Lower leg skin (tissue), 4 donors: ENCODE measurements at regions not wholly inside any gene's neighbourhood (a gene's known extent, or its start where the extent isn't known, plus 50 kb on each side); places are given as distances from the start of the nearest gene placed in this dataset.

Experiments used
- DNase-seq, 2 donors: peaks; one replicate each; pipeline ENCODE4 v3.0.0-alpha.2; 2019; ENCODE audit warnings: low spot score in 2 of 2
- H3K4me3 ChIP-seq: fragments of 200-600 bp; sonication (generic); 2 replicates; pipeline ENCODE4 v1.5.1; 2017; ENCODE audit warnings: mild to moderate bottlenecking, low read depth; ENCODE audit not compliant: poor library complexity, severe bottlenecking
- POLR2A ChIP-seq, 2 donors: fragments of 450-650 bp; IDR thresholded peaks; one replicate each; pipeline ENCODE4 v1.6.1; 2016 to 2017; ENCODE audit warnings: antibody characterized with exemption in 2 of 2, mild to moderate bottlenecking in 1 of 2, moderate library complexity in 1 of 2
- WGBS, 2 donors: methylation state at CpG; one replicate each; pipeline ENCODE4 v1.1.5; 2018; 5-methylcytosine and 5-hydroxymethylcytosine counted together
- intact Hi-C: fragments of 100-400 bp; cut with DNase I; formaldehyde crosslinking; loops from one replicate; pipeline ENCODE4 v1.15.0; 2023; ENCODE audit warnings: low total_unique reads
- TF ChIP-seq, protein P1 (sequence below), 3 donors: fragments of 450-650 bp; IDR thresholded peaks; one replicate each; pipeline ENCODE4 v1.5.1; 2016; ENCODE audit warnings: antibody characterized with exemption in 3 of 3, mild to moderate bottlenecking in 3 of 3, moderate library complexity in 2 of 3

DNA sequence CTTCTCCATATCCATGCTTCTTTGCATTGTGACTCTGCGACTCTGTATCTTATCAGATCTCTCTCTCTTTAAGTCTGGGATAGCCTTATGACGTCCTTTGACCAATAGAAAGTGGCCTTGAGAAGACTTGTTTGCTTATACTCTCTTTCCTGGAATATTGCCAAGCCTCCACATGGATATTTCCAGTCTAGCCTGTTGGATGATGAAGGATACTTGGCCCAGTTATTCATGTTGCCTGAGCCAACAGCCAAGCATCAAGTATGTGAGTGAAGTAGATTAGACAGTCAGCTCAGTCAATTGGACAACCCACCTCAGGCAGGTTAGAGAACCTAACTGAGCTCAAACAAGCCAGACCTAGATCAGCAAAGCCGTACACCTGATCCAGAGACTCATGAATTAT is 864.2 kb upstream of the MGAT4C start:
- no peak for DNase-seq
- TF ChIP-seq, protein P1, sequence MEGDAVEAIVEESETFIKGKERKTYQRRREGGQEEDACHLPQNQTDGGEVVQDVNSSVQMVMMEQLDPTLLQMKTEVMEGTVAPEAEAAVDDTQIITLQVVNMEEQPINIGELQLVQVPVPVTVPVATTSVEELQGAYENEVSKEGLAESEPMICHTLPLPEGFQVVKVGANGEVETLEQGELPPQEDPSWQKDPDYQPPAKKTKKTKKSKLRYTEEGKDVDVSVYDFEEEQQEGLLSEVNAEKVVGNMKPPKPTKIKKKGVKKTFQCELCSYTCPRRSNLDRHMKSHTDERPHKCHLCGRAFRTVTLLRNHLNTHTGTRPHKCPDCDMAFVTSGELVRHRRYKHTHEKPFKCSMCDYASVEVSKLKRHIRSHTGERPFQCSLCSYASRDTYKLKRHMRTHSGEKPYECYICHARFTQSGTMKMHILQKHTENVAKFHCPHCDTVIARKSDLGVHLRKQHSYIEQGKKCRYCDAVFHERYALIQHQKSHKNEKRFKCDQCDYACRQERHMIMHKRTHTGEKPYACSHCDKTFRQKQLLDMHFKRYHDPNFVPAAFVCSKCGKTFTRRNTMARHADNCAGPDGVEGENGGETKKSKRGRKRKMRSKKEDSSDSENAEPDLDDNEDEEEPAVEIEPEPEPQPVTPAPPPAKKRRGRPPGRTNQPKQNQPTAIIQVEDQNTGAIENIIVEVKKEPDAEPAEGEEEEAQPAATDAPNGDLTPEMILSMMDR (IDR thresholded peaks at IDR 0.05), result no peak
- TF ChIP-seq POLR2A (IDR thresholded peaks at IDR 0.05), result no peak
- WGBS, 2 donors, result 65 to 66% methylated on average over 3 of the region's 3 CpGs
- H3K4me3 ChIP-seq, result no peak overlapping the region
- intact Hi-C loops, result no loop called here

DNA sequence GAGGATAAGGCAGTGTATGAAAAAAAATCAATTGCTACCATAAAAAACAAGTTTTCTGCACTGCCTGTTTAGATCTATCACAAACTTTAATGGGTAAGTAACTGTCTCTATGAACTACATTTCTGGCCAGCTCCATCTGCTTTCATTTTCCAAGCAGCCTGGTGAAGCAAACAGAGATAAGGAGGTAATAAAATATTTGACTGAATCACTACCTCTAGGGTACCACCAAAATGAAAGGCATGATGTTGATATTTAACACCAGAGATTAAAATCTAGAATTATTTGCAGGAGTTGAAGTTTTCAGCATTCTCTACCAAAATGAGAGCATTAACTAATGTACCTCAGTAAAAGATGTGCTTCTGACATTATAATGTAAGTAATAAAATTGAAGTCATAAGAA is 863.5 kb upstream of the MGAT4C start:
- intact Hi-C loops, result no loop called here
- no peak for DNase-seq
- no peak overlapping the region for H3K4me3 ChIP-seq
- TF ChIP-seq, protein P1 (IDR thresholded peaks at IDR 0.05), result no peak
- no peak for TF ChIP-seq POLR2A (IDR thresholded peaks at IDR 0.05)

DNA sequence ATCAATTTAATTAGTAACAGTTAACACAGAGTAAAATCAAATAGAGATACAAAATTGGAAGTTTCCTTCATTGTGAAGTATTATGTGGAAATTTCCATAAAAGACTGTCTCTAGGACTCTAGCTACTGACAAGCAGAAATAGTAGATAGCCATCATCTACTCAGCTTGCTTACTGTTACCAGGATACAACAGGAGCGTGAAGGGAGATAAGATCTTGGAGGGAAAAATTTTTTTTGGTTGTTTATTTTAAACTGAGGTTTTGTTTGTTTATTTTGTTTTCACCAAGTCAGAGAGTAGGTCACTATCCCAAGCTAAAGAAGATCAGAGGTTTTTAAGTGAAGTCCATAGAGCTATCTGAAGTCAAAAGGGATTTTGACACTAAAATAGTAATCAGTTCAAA is 861.3 kb upstream of the MGAT4C start:
- intact Hi-C loops, result no loop called here
- 49 to 61% methylated on average over 1 of the region's 1 CpG for WGBS, 2 donors
- no peak for DNase-seq
- no peak overlapping the region for H3K4me3 ChIP-seq
- no peak for TF ChIP-seq POLR2A (IDR thresholded peaks at IDR 0.05)
- TF ChIP-seq, protein P1 (IDR thresholded peaks at IDR 0.05), result no peak

DNA sequence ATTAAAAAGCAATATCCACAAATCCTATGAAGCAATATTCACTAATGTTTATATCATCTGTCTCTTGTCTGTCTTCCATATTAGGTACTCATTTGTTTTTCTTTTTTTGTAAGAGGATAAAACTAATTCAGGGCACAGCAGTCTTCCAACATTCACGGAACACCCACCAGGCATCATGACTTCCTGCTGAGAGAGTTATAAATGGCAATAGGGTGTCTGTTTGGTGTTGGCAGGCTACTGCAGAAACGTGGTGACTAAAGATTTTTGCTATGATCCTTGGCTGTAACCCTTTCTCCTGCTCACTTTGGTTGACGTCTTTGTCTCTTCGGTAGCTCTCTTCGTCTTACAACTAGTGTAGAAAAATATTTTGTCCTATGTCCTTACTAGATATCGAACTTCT is 860.6 kb upstream of the MGAT4C start:
- no peak for DNase-seq
- no peak for TF ChIP-seq POLR2A (IDR thresholded peaks at IDR 0.05)
- TF ChIP-seq, protein P1 (IDR thresholded peaks at IDR 0.05), result no peak
- WGBS, 2 donors, result 66 to 70% methylated on average over 6 of the region's 6 CpGs
- intact Hi-C loops, result no loop called here
- no peak overlapping the region for H3K4me3 ChIP-seq

DNA sequence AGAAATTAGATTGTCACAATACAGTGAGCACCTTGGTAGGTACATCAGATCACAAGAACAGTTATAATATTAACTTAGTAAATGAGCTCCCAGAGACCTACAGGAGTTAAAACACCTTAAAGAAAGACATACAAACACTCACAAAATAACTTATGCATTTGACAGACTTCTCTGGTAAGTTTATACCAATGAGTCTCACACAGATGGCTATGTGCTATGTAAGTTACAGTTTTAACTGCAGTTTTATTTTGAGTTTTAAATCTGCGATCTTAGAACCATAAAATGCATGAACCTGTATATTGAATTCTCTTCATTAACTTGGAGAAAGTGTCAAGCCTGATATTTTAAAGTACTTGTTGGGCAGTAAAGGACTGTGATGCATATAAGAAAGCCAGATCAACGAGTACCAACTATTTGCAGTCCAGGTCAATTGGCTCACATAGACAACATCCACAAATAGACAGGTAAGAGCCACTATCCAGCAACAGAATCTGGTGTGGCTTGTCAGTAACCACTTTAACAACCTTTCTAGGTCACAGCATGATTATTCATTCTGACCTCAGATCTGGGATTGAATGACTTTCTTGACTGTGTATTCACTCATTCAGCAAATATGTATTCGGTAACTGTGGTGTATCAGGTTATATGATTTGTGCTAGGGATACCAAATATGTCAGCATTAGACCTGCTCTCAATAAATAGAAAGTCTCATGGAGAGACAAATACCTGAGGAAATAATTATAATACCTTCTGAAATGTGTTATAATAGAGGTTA is 856.6 kb upstream of the MGAT4C start:
- TF ChIP-seq, protein P1 (IDR thresholded peaks at IDR 0.05), result no peak
- TF ChIP-seq POLR2A (IDR thresholded peaks at IDR 0.05), result no peak
- 84 to 87% methylated on average over 3 of the region's 3 CpGs for WGBS, 2 donors
- no peak overlapping the region for H3K4me3 ChIP-seq
- no peak for DNase-seq
- intact Hi-C loops, result no loop called here

DNA sequence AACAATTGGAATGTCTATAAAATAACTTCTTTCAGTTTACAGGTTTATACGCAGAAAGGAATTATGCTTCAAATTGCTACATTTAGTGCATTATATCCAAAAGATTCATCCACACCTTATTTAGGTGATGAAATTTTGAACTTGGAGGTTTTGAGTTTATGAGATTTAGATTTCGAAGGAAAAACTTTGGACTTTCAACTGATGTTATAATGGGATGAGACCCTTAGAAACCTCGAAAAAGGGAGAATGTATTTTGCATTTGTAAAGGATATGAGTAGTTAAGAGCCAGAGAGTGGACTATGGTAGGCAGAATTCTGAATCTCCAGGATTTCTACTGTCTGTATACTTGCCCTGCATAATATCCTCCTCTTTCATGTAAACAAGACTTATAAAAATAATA is 851.6 kb upstream of the MGAT4C start:
- intact Hi-C loops, result no loop called here
- DNase-seq, result no peak
- no peak overlapping the region for H3K4me3 ChIP-seq
- TF ChIP-seq, protein P1 (IDR thresholded peaks at IDR 0.05), result no peak
- no peak for TF ChIP-seq POLR2A (IDR thresholded peaks at IDR 0.05)
- 69 to 89% methylated on average over 3 of the region's 3 CpGs for WGBS, 2 donors
